GM12878 (cell line): ENCODE measurements at regions not wholly inside any gene's neighbourhood (a gene's known extent, or its start where the extent isn't known, plus 50 kb on each side); places are given as distances from the start of the nearest gene placed in this dataset.

Source experiments
- ATAC-seq: fragments of 200-7000 bp; cut with Tn5 transposase; 3 replicates; pipeline ENCODE4 v1.9.1; 2020; ENCODE audit warnings: mild to moderate bottlenecking, moderate library complexity
- BruUV-seq: library from RNA; stranded (reverse); fragments of 400-500 nt; replicated peaks from 2 replicates; lab custom pipeline; 2021; lab: Mats Ljungman, UMichigan
- CTCF ChIA-PET: fragments of 300-600 bp; sonication (Branson Sonifier 250); formaldehyde crosslinking; extraction: SDS; loops from one replicate; lab custom pipeline; 2021; ENCODE audit warnings: inconsistent platforms; lab: Yijun Ruan, JAX
- POLR2A ChIA-PET: fragments of 350-600 bp; formaldehyde crosslinking; extraction: SDS; loops from one replicate; lab custom pipeline; 2021; ENCODE audit warnings: inconsistent platforms; lab: Charles Lee
- RAD21 ChIA-PET: fragments of 300-600 bp; sonication (Branson Sonifier 250); formaldehyde crosslinking; loops from one replicate; lab custom pipeline; 2023; ENCODE audit warnings: antibody characterized with exemption; ENCODE audit not compliant: unreplicated experiment; lab: Charles Lee
- SMC1A ChIA-PET: fragments of 300-600 bp; sonication (Branson Sonifier 250); formaldehyde crosslinking; loops from one replicate; lab custom pipeline; 2023; ENCODE audit not compliant: unreplicated experiment, uncharacterized antibody; lab: Charles Lee
- DNase-seq: peaks from one replicate; pipeline ENCODE4 v3.0.0-alpha.2; 2011; ENCODE audit warnings: low read depth, low spot score
- FAIRE-seq: peaks from 3 replicates; lab custom pipeline; 2011; peaks lifted over from hg19 to GRCh38; lab: Jason Lieb, UNC
- H2AFZ ChIP-seq: 2 replicates; pipeline ENCODE4 v1.6.0; 2011; ENCODE audit warnings: low read depth, low read length, control low read depth; ENCODE audit not compliant: control insufficient read depth
- H3K27ac ChIP-seq: 2 replicates; pipeline ENCODE4 v1.5.1; 2011; ENCODE audit warnings: control low read depth; ENCODE audit not compliant: control insufficient read depth, insufficient read depth
- H3K27me3 ChIP-seq, 2 experiments: replicated peaks in 1 of 2; 2 replicates each; pipeline versions ENCODE4 v1.6.0 to v1.6.1; 2011; ENCODE audit warnings: low read length in 1 of 2; ENCODE audit not compliant: control insufficient read depth in 2 of 2, insufficient read depth in 2 of 2
- H3K36me3 ChIP-seq, 2 experiments: 2 replicates each; pipeline ENCODE4 v1.5.1; 2011; ENCODE audit warnings: low read length in 1 of 2; ENCODE audit not compliant: control insufficient read depth in 2 of 2, insufficient read depth in 2 of 2
- H3K4me1 ChIP-seq: 2 replicates; pipeline ENCODE4 v1.6.1; 2011; ENCODE audit warnings: mild to moderate bottlenecking, low read length, moderate library complexity, mixed read lengths; ENCODE audit not compliant: control insufficient read depth, insufficient read depth
- H3K4me2 ChIP-seq: 2 replicates; pipeline ENCODE4 v1.6.0; 2011; ENCODE audit warnings: control low read depth; ENCODE audit not compliant: control insufficient read depth, insufficient read depth
- H3K4me3 ChIP-seq: fragments of 200-600 bp; sonication (generic); 2 replicates; pipeline ENCODE4 v1.5.1; 2016
- H3K79me2 ChIP-seq: 2 replicates; pipeline ENCODE4 v1.6.0; 2011; ENCODE audit warnings: low read length; ENCODE audit not compliant: control insufficient read depth, insufficient read depth
- H3K9ac ChIP-seq: 2 replicates; pipeline ENCODE4 v1.8.0; 2011; ENCODE audit warnings: low read length, control low read depth, mixed read lengths; ENCODE audit not compliant: control insufficient read depth, insufficient read depth
- H3K9me3 ChIP-seq: replicated peaks from 3 replicates; pipeline ENCODE4 v1.5.1; 2011; ENCODE audit warnings: mild to moderate bottlenecking, low read length; ENCODE audit not compliant: control insufficient read depth, insufficient read depth
- H4K20me1 ChIP-seq: 2 replicates; pipeline ENCODE4 v1.6.0; 2011; ENCODE audit not compliant: control insufficient read depth, insufficient read depth
- BACH1 ChIP-seq: fragments of 450-650 bp; IDR thresholded peaks from 2 replicates; pipeline ENCODE4 v1.6.1; 2017; ENCODE audit warnings: mild to moderate bottlenecking, borderline replicate concordance
- BCLAF1 ChIP-seq: fragments of 450-650 bp; IDR thresholded peaks from 2 replicates; pipeline ENCODE4 v1.6.1; 2017; ENCODE audit warnings: antibody characterized with exemption, mild to moderate bottlenecking, moderate library complexity
- CBX5 ChIP-seq: sonication (generic); IDR thresholded peaks from 2 replicates; pipeline ENCODE4 v1.6.1; 2016; ENCODE audit warnings: low read depth, moderate library complexity, mild to moderate bottlenecking, inconsistent platforms
- CHD1 ChIP-seq: IDR thresholded peaks from 2 replicates; pipeline ENCODE4 v1.6.1; 2012; ENCODE audit warnings: low read depth, low read length, improper control_type of control experiment
- CHD4 ChIP-seq: fragments of 200-600 bp; sonication (generic); IDR thresholded peaks from 2 replicates; pipeline ENCODE4 v1.6.1; 2016; ENCODE audit warnings: mild to moderate bottlenecking
- ESRRA ChIP-seq: IDR thresholded peaks from 2 replicates; pipeline ENCODE4 v1.6.1; 2012; ENCODE audit warnings: mild to moderate bottlenecking, low read length, improper control_type of control experiment
- FOS ChIP-seq: IDR thresholded peaks from 3 replicates; pipeline ENCODE4 v1.6.1; 2011; ENCODE audit warnings: borderline replicate concordance; ENCODE audit not compliant: insufficient read length; ENCODE audit errors: extremely low read depth
- IRF5 ChIP-seq: fragments of 450-650 bp; IDR thresholded peaks from 2 replicates; pipeline ENCODE4 v1.6.1; 2017; ENCODE audit warnings: borderline replicate concordance
- JUNB ChIP-seq: IDR thresholded peaks from 2 replicates; pipeline ENCODE4 v1.6.1; 2016; ENCODE audit warnings: antibody characterized with exemption, mild to moderate bottlenecking
- MYB ChIP-seq: fragments of 150-350 bp; IDR thresholded peaks from 2 replicates; pipeline ENCODE4 v1.6.1; 2014; ENCODE audit warnings: mild to moderate bottlenecking, low read depth, low read length, borderline replicate concordance
- PAX5 ChIP-seq: IDR thresholded peaks from 2 replicates; pipeline ENCODE4 v1.6.1; 2011; ENCODE audit warnings: low read depth, low read length, borderline replicate concordance
- STAT1 ChIP-seq: fragments of 450-650 bp; conservative IDR thresholded peaks from 2 replicates; pipeline ENCODE4 v1.6.1; 2014; ENCODE audit warnings: antibody characterized with exemption, mild to moderate bottlenecking
- YY1 ChIP-seq: IDR thresholded peaks from 2 replicates; pipeline ENCODE4 v1.6.1; 2011; ENCODE audit warnings: low read depth, mild to moderate bottlenecking, low read length
- WGBS: methylation state at CpG from one replicate; pipeline ENCODE4 v1.1.6; 2016; ENCODE audit warnings: low lambda C conversion rate; ENCODE audit not compliant: insufficient replicate concordance, insufficient coverage; ENCODE audit errors: missing lambda C conversion rate; 5-methylcytosine and 5-hydroxymethylcytosine counted together
- in situ Hi-C: fragments of 300-500 bp; cut with MboI; formaldehyde crosslinking; loops from 9 replicates; pipeline ENCODE4 v1.14.3; 2018; ENCODE audit warnings: mixed read lengths
- intact Hi-C: fragments of 100-400 bp; cut with micrococcal nuclease; formaldehyde crosslinking; loops from one replicate; pipeline ENCODE4 v1.14.2; 2022; ENCODE audit not compliant: unreplicated experiment
- TF ChIP-seq, protein P1 (sequence below): fragments of 450-650 bp; IDR thresholded peaks from 2 replicates; pipeline ENCODE4 v1.6.1; 2017; ENCODE audit warnings: mild to moderate bottlenecking, moderate library complexity

DNA sequence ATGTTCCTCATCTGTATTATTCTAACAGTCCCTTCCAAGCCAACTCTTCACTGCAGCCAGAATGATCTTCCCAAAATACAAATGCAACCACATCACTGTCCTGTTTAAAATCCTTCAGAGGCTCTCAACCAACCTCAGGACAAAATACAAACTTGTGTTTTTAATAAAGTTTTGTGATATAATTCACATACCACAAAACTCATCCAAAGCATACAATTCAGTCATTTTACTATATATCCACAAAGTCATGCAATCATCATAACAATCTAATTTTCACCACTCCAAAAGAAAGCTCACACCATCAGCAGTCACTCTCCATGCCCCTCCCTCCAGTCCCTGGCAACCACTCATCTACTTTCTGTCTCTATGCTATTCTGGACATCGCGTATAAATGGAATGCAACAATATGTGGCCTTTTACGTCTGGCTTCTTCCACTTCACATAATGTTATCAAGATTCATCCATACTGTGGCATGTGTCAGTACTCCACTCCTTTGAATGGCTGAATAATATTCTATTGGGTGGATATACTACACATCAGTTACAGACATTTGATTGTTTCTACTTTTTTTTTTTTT, 81.7 kb upstream of the DOCK9 start:
- no peaks in the 10 kb centered on the region for H3K36me3 ChIP-seq
- in situ Hi-C loops, result no loop called here
- no peaks in the 10 kb centered on the region for H3K79me2 ChIP-seq
- H3K4me1 ChIP-seq, result no peaks in the 10 kb centered on the region
- ChIA-PET POLR2A (no interaction called here), CTCF (no interaction called here), RAD21 (no interaction called here), SMC1A (no interaction called here)
- H3K27ac ChIP-seq, result no peak overlapping the region
- 88% methylated on average over 3 of the region's 3 CpGs for WGBS
- BruUV-seq, result no TSS peak
- no peaks in the 10 kb centered on the region for H4K20me1 ChIP-seq
- ATAC-seq (no peak), DNase-seq (no peak), FAIRE-seq (no peak)
- no peak overlapping the region for H3K9ac ChIP-seq
- no peak overlapping the region for H3K4me2 ChIP-seq
- H3K9me3 ChIP-seq, result no peaks in the 10 kb centered on the region
- no peak overlapping the region for H2AFZ ChIP-seq
- no peak overlapping the region for H3K4me3 ChIP-seq
- no peaks in the 10 kb centered on the region for H3K27me3 ChIP-seq
- intact Hi-C loops, result no loop called here
- TF ChIP-seq, protein P1, sequence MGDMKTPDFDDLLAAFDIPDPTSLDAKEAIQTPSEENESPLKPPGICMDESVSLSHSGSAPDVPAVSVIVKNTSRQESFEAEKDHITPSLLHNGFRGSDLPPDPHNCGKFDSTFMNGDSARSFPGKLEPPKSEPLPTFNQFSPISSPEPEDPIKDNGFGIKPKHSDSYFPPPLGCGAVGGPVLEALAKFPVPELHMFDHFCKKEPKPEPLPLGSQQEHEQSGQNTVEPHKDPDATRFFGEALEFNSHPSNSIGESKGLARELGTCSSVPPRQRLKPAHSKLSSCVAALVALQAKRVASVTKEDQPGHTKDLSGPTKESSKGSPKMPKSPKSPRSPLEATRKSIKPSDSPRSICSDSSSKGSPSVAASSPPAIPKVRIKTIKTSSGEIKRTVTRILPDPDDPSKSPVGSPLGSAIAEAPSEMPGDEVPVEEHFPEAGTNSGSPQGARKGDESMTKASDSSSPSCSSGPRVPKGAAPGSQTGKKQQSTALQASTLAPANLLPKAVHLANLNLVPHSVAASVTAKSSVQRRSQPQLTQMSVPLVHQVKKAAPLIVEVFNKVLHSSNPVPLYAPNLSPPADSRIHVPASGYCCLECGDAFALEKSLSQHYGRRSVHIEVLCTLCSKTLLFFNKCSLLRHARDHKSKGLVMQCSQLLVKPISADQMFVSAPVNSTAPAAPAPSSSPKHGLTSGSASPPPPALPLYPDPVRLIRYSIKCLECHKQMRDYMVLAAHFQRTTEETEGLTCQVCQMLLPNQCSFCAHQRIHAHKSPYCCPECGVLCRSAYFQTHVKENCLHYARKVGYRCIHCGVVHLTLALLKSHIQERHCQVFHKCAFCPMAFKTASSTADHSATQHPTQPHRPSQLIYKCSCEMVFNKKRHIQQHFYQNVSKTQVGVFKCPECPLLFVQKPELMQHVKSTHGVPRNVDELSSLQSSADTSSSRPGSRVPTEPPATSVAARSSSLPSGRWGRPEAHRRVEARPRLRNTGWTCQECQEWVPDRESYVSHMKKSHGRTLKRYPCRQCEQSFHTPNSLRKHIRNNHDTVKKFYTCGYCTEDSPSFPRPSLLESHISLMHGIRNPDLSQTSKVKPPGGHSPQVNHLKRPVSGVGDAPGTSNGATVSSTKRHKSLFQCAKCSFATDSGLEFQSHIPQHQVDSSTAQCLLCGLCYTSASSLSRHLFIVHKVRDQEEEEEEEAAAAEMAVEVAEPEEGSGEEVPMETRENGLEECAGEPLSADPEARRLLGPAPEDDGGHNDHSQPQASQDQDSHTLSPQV, result no peak
- TF ChIP-seq CHD4 (no peak), ESRRA (no peak), STAT1 (no peak), YY1 (no peak), JUNB (no peak), IRF5 (no peak), FOS (no peak), BCLAF1 (no peak), MYB (no peak), BACH1 (no peak), CHD1 (no peak), PAX5 (no peak), CBX5 (no peak)
